NCI-H2107 treated with DMSO at 0.1 percent for 48 hours (cell line): ENCODE measurements at regions not wholly inside any gene's neighbourhood (a gene's known extent, or its start where the extent isn't known, plus 50 kb on each side); places are given as distances from the start of the nearest gene placed in this dataset.

Experiments used
- DNase-seq: peaks from one replicate; lab custom pipeline; 2025; ENCODE audit not compliant: unreplicated experiment; lab: John Stamatoyannopoulos, UW

DNA sequence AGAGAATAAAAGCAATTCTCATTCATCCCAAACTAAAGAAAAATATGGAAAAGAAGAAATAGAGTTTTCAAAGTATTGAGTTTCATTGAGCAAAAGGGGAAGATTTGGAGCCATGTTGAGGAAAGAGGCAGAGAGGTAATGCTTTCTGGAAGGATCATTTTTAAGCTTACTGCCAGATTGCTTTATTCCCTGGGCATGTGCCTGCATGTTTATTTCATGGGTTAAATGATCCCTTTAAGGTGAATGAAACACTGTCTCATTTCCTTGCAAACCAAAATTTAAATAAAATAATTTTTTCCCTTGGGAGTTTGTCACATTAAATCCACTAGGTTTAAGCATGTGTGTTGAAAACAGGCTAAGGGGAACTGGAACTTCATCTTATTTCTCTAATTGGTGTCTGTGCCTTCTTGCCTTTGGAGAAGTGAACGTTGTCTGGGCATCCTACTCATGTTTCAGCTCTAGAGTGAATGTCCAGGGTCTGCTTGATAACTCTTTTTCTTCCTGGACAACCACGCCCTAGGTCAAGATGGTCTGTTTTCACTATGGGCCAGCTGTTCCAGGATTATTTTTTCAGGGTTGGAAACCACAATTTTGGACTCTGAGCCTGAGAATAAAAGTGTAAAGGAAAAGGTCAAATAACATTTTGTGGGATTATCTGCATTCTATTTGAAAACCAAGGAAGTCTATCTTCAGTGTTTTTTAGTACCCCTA, 114.1 kb upstream of the ELL2 start:
- DNase-seq: no peak

GRCh38 chr5:96074870-96075269, 113.2 kb upstream of the ELL2 start:
- DNase-seq: no peak

GRCh38 chr5:96074460-96074859, 112.8 kb upstream of the ELL2 start:
- no peak for DNase-seq

DNA sequence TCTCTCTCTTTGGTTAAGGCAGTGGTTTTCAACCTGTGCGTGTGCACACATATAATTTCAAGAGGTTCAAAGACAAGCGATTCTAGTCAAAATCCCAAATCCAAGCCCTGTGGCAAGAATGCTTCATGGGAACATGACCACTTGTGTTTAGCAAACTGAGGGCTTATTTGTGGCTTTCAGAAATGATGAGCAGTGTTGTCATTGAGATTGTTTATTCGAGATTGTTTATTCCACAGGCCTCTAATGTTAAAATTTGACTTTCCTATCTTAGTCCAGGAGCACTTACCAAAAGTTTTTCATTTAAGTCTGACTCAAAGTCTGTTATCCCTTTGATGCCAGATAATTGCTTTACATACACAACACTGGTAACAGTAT, 111.1 kb upstream of the ELL2 start:
- no peak for DNase-seq

GRCh38 chr5:96072138-96072790, 110.6 kb upstream of the ELL2 start:
- no peak for DNase-seq

DNA sequence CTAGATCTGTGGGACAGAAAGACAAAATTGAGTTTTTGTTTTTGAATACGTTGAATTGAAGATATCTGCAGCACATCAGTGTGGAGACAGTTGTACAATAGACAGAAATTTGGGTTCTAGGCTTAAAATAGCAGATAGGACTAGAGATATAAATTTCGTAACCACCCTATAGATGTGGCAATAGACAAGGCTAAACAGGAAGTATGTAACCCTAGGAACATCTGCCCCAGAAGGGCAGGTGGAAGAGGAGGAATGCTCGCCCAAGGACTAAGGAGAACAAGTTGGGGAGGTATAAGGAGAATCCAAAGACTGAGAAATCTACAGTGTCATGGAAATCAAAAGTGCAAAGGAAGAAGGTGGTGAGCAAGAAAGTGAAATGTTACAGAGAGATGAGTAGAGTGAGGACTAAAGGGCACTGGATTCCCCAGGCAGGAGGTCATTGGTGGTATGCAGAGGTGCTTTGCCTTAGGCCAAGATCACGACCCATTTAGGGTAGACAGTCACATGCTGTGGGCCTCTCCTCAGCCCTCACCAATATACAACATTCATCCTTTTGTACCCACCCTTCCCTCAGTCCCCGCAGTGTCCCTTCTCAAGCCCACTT, 109.1 kb upstream of the ELL2 start:
- DNase-seq: no peak

DNA sequence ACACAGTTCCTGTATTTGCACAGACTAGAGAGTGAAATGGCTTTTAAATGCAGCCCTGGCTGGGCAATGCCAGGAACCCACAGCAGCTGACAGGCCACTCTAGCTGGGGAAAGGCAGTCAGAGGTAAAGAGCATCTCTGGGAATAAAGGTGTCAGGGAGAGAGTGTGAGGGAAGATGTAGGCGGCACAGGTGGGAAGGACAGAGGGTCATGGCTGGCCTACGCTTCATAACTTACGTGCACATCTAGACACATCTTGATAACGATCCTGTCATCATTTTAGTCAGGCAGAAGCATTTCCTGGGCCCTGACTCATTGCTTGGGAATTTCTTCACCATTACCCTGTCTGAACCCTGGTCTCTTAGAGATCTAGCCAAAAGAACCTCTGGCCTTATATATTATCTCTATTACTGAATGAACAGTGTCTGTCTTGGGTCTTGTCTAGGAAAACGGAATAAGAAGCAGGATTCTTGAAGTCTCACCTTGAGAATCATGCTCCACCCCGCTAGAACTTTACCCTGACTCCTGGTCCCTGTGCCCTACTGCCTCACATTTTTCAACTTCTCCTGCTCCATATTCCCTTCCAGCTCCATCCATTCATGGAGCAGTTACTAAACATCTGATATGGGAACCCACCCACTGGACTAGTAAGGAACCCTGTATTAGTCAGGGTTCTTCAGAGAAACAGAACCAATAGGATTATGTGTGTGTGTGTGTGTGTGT, 106.4 kb upstream of the ELL2 start:
- DNase-seq: no peak

DNA sequence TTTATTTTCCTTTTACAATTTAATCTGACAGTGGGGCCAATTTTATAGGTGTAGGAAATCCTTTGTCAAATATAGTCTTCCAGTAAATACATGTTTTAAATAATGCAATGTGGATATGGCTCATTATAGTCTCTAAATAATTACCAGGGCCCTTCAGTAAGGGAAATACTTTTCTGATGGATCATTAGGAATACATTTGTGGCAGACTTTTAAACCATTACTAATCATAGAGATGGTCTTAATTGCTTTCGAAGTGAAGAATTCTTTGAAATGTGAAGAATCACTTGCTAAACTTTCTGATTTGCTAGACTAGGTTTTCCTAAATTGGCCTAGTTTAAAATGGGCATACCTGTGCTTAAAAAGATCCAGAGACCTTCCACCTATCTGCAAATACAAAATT, 105.6 kb upstream of the ELL2 start:
- no peak for DNase-seq

DNA sequence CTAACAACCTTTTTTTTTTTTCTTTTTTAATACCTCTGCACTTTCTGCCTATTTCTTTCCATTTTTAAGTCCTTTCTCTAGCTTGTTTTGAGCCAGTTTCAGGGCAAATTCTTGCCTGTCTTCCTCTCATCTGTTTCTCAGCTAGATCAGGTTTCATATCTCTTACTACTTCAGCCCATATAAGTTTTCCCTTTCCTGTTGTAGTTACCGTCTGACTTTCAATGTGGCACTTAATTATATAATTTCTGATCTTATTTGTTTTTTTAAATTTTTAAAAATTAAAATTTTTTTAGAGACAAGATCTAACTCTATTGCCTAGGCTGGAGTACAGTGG, 104.7 kb upstream of the ELL2 start:
- DNase-seq: no peak

DNA sequence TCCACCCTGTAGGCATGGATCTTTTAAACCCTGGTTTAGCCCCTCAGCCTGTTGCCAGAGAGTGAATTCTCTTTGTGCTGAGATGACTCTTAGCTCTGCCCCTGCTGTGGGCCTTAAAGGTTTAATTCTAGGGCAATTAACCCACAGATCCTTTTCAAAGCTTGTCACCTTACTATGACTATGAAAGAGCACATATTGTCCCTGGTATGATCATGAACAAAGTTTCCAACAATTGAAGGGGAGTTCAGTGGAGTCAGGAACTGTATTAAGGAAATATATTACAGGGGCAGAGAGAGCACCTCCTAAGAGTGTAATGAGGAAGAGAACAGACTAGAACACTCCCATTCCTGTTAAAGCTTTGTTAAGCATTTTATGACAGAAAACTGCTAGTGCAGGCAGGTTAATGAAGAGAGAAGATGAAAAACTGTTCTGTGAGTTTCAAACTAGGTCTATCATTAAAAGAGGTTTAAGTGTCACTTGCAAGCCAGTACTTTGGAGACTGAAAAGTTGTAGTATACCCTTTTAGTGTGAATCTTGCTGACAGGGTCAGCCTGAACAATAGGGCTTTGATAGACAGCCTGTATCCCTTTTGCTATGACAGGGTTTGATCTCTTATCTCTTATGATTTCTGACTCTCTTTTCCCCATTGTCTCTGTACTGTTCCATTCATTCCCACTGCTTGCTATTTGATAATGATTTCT, 104.2 kb upstream of the ELL2 start:
- DNase-seq: peak; percentile 11

GRCh38 chr5:96064877-96065276, 103.2 kb upstream of the ELL2 start:
- no peak for DNase-seq

DNA sequence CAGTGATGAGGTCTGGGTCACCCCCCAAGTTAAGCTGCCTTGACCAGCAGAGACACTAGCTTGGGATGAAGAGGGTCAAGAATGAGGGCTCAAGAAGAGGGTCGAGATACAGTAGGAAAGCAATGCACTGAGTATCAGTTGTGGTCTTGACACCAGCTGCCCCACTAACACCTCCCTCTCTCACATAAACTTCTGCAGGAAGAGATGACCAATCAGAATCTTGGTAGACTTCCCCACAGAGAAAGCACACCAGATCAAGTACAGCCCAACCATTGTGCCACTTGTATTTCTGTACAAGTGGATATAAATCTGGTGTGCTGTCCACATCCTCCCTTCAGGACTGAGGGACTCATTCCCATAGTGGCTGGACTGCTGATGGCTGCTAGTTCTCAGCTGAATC, 101.2 kb upstream of the ELL2 start:
- no peak for DNase-seq

GRCh38 chr5:96058084-96058483, 96.4 kb upstream of the ELL2 start:
- no peak for DNase-seq

GRCh38 chr5:96054311-96055030, 92.8 kb upstream of the ELL2 start:
- DNase-seq: no peak

GRCh38 chr5:96053063-96053735, 91.5 kb upstream of the ELL2 start:
- no peak for DNase-seq

DNA sequence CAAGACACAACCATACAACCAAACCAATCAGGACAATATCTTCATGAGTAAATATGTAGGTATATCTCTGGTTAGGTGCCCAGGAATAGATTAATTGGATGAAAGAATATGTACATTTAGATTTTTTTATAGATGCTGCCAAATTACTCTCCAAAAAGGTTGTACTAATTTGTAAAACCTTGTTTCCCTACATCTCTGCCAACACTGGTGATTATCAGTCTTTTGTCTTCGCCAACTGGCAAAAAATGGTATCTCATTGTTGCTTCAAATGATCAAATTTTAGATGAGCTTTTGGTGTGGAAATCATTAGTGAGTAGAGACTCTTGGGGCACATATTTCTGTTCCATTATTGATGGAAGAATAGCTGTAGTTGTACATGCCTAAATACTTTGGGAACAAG, 90.7 kb upstream of the ELL2 start:
- no peak for DNase-seq

DNA sequence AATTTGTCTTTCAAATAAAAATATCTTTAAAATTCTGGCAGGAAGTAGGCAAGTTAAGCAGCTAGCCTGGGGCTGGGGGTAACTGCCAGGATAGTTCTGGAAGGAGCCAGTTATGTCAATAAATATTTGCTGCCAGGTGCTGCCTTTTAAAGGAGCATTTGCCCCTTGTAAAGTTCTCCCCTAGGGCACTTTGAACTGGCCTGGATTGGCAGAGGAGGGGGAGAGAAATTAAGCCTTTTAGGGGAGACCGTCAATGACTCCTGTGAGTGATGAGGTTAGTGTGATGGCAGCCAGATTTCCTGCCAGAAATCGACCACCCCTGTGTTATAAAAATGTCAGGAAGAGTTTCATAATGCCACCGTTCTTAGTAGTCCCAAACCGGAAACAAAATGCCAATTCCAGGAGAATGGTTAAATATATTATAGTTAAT, 89.8 kb upstream of the ELL2 start:
- no peak for DNase-seq

DNA sequence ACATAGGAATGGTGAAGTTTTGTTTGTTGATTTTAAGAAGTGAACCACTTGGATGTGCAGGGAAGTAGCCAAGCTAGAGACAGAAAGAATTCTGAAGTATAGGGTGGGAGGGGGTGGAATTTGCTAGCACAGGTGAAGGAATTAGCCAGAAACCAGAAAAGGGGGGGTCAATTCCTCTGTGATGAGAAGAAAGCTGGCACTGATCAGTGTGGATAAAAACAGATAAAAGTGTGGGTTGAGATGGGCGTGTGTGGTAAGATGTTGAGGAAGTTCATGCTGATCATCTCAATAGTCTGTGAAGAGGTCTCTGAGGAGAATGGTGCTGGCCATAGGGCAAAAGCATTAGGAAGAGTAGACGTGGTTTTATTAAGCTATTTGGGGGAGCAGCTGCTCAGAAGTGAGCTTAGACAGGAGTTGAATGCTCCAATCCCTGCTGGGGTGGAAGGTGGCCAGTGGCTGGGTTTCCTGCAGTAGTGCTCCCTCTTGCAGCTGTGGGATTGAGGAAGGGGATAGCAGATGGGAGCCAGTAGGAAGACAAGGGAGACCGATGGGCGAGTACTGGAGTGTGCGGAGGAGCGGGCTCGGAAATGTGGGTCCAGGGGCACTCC, 88.7 kb upstream of the ELL2 start:
- no peak for DNase-seq

DNA sequence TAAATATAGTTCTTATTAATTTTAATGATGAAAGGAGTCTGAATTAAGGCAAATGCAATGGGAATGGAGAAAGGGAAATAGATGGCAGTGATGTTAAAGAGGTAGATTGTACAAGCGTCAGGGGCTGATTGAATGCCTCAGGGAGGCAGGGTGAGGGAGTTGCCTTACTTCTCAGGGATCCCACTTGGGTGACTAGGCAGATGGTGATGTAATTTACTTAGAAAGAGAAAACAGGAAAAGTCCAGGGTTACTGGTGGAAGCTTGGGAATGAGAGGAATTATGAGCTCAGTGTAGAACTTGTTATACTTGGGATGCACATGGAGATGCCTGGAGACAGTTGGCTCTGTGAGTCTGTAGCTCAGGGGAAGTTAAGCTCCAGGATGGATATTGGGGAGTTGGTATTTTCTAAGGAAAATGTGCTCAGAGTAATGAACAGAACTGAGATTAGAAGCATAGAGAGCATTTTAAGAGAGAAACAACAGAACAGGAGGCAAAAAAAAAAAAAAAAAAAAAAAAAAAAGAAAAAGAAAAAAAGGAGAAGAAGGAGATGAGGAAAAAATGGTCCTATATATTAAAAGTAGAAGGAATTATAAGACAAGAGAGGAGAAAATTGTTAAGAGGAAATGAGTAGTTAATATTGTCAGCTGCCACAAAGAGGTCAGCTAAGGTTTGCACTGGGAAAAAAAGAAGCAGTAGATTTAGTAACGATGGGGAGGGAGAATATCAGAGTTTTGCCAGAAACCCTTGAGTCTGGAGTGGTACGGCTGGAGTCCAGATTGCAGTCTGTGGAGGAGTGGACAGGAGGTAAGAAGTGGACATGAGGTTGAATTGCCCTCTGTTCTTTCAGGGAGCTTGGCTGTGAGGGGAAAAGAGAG, 88.0 kb upstream of the ELL2 start:
- no peak for DNase-seq
